SU-DHL-6 (cell line): ENCODE measurements at regions not wholly inside any gene's neighbourhood (a gene's known extent, or its start where the extent isn't known, plus 50 kb on each side); places are given as distances from the start of the nearest gene placed in this dataset.

ENCODE experiments used
- H2AFZ ChIP-seq: fragments of 200-600 bp; sonication (generic); 2 replicates; pipeline ENCODE4 v1.6.1; 2014; ENCODE audit warnings: low read depth, mild to moderate bottlenecking, moderate library complexity, mixed read lengths, antibody characterized with exemption, low read length; ENCODE audit not compliant: severe bottlenecking
- H3F3A ChIP-seq: fragments of 200-600 bp; shearing (Covaris generic); 2 replicates; pipeline ENCODE4 v1.6.0; 2016; ENCODE audit warnings: antibody characterized with exemption, mild to moderate bottlenecking; ENCODE audit not compliant: insufficient read depth
- H3K27ac ChIP-seq: fragments of 200-600 bp; sonication (generic); 2 replicates; pipeline ENCODE4 v1.5.1; 2016; ENCODE audit warnings: low read depth, mild to moderate bottlenecking, low read length, moderate library complexity, mixed read lengths
- H3K27me3 ChIP-seq: fragments of 200-600 bp; sonication (generic), shearing (Covaris generic); 2 replicates; pipeline ENCODE4 v1.6.0; 2014; ENCODE audit warnings: mild to moderate bottlenecking, low read length
- H3K36me3 ChIP-seq: fragments of 200-600 bp; sonication (generic); 2 replicates; pipeline ENCODE4 v1.6.1; 2014; ENCODE audit warnings: mild to moderate bottlenecking, low read length, mixed read lengths
- H3K4me2 ChIP-seq: fragments of 300-600, 200-600 bp; shearing (Covaris generic), sonication (generic); 2 replicates; pipeline ENCODE4 v1.6.0; 2014; ENCODE audit warnings: low read length, low read depth, mild to moderate bottlenecking; ENCODE audit not compliant: poor library complexity, severe bottlenecking
- H3K4me3 ChIP-seq: fragments of 200-600 bp; sonication (generic); 2 replicates; pipeline ENCODE4 v1.5.1; 2014; ENCODE audit warnings: antibody characterized with exemption, low read length, mild to moderate bottlenecking, mixed read lengths; ENCODE audit not compliant: insufficient read depth, poor library complexity, severe bottlenecking
- H3K79me2 ChIP-seq: fragments of 200-600 bp; sonication (generic); 2 replicates; pipeline ENCODE4 v1.6.1; 2014; ENCODE audit warnings: mild to moderate bottlenecking, low read length, moderate library complexity; ENCODE audit not compliant: insufficient read depth
- H3K9ac ChIP-seq: fragments of 200-600 bp; sonication (generic); 2 replicates; pipeline ENCODE4 v1.7.0; 2014; ENCODE audit warnings: mild to moderate bottlenecking, low read length
- H3K9me2 ChIP-seq: fragments of 200-600 bp; sonication (generic); replicated peaks from 2 replicates; pipeline ENCODE4 v1.6.1; 2014; ENCODE audit warnings: low read length; ENCODE audit not compliant: insufficient read depth
- H3K9me3 ChIP-seq: fragments of 200-600 bp; sonication (generic); 2 replicates; pipeline ENCODE4 v1.6.1; 2014; ENCODE audit warnings: low read length, mixed read lengths; ENCODE audit not compliant: insufficient read depth
- H4K20me1 ChIP-seq: fragments of 200-600 bp; sonication (generic); 2 replicates; pipeline ENCODE4 v1.6.1; 2014; ENCODE audit warnings: low read depth, mild to moderate bottlenecking, antibody characterized with exemption, low read length, moderate library complexity, mixed read lengths
- CTCF ChIP-seq: fragments of 200-600 bp; sonication (generic); IDR thresholded peaks from one replicate; pipeline ENCODE4 v1.5.1; 2017; ENCODE audit warnings: antibody characterized with exemption, mild to moderate bottlenecking, low read length, moderate library complexity; ENCODE audit not compliant: insufficient read depth, poor library complexity, severe bottlenecking
- EZH2phosphoT487 ChIP-seq: fragments of 200-600 bp; sonication (generic), shearing (Covaris generic); conservative IDR thresholded peaks from 2 replicates; pipeline ENCODE4 v1.6.1; 2018; ENCODE audit warnings: mild to moderate bottlenecking, antibody characterized with exemption, low read length, moderate library complexity, mixed read lengths

GRCh38 chr5:106768392-106768791, 902.3 kb downstream of the EFNA5 start:
- H3K27me3 ChIP-seq: no peaks in the 10 kb centered on the region
- H3K27ac ChIP-seq: no peak overlapping the region
- H3F3A ChIP-seq: no peaks in the 10 kb centered on the region
- H4K20me1 ChIP-seq: no peaks in the 10 kb centered on the region
- no peak overlapping the region for H3K4me3 ChIP-seq
- H3K36me3 ChIP-seq: no peaks in the 10 kb centered on the region
- H3K9me2 ChIP-seq: no peaks in the 10 kb centered on the region
- H3K9ac ChIP-seq: no peak overlapping the region
- H2AFZ ChIP-seq: no peak overlapping the region
- no peak overlapping the region for H3K4me2 ChIP-seq
- no peaks in the 10 kb centered on the region for H3K79me2 ChIP-seq
- TF ChIP-seq CTCF: no peak
- no peak for TF ChIP-seq EZH2phosphoT487
- H3K9me3 ChIP-seq: no peaks in the 10 kb centered on the region

GRCh38 chr5:106766916-106767315, 903.8 kb downstream of the EFNA5 start:
- no peak overlapping the region for H3K9ac ChIP-seq
- no peaks in the 10 kb centered on the region for H3K79me2 ChIP-seq
- no peaks in the 10 kb centered on the region for H3K27me3 ChIP-seq
- no peaks in the 10 kb centered on the region for H3K36me3 ChIP-seq
- H3K4me2 ChIP-seq: no peak overlapping the region
- no peak overlapping the region for H3K27ac ChIP-seq
- H3K4me3 ChIP-seq: no peak overlapping the region
- H4K20me1 ChIP-seq: no peaks in the 10 kb centered on the region
- H3F3A ChIP-seq: no peaks in the 10 kb centered on the region
- no peaks in the 10 kb centered on the region for H3K9me2 ChIP-seq
- TF ChIP-seq CTCF: no peak
- TF ChIP-seq EZH2phosphoT487: no peak
- no peaks in the 10 kb centered on the region for H3K9me3 ChIP-seq
- no peak overlapping the region for H2AFZ ChIP-seq

GRCh38 chr5:106759581-106759980, 911.2 kb downstream of the EFNA5 start:
- Histone ChIP-seq H3K36me3 (no peaks in the 10 kb centered on the region), H3K9me2 (no peaks in the 10 kb centered on the region), H4K20me1 (no peaks in the 10 kb centered on the region), H3K9me3 (no peaks in the 10 kb centered on the region), H3K4me3 (no peak overlapping the region), H3K9ac (no peak overlapping the region), H3K27ac (no peak overlapping the region), H2AFZ (no peak overlapping the region), H3K79me2 (no peaks in the 10 kb centered on the region), H3K4me2 (no peak overlapping the region), H3F3A (no peaks in the 10 kb centered on the region), H3K27me3 (no peaks in the 10 kb centered on the region)
- no peak for TF ChIP-seq EZH2phosphoT487
- TF ChIP-seq CTCF: no peak
